GM20000 (cell line): ENCODE measurements at regions not wholly inside any gene's neighbourhood (a gene's known extent, or its start where the extent isn't known, plus 50 kb on each side); places are given as distances from the start of the nearest gene placed in this dataset.

ENCODE experiments used
- DNase-seq: peaks from one replicate; pipeline ENCODE4 v3.0.0; 2012; ENCODE audit warnings: low spot score
- CTCF ChIP-seq: IDR thresholded peaks from 2 replicates; pipeline ENCODE4 v1.5.1; 2012; ENCODE audit warnings: mild to moderate bottlenecking, control low read depth; ENCODE audit errors: extremely low read depth, missing control alignments

- no peak for TF ChIP-seq CTCF
- no peak for DNase-seq
Observed at GRCh38 chr1:4371849-4372248, 282.6 kb upstream of the AJAP1 start.

- no peak for DNase-seq
- TF ChIP-seq CTCF, result no peak
Observed at GRCh38 chr1:4375812-4376211, 278.6 kb upstream of the AJAP1 start.

GRCh38 chr1:4379451-4380175, 274.8 kb upstream of the AJAP1 start:
- DNase-seq, result no peak
- no peak for TF ChIP-seq CTCF

GRCh38 chr1:4380564-4381168, 273.7 kb upstream of the AJAP1 start:
- DNase-seq, result no peak
- no peak for TF ChIP-seq CTCF

GRCh38 chr1:4393191-4393590, 261.2 kb upstream of the AJAP1 start:
- DNase-seq, result no peak
- TF ChIP-seq CTCF, result no peak

GRCh38 chr1:4394366-4394765, 260.0 kb upstream of the AJAP1 start:
- TF ChIP-seq CTCF, result no peak
- no peak for DNase-seq

- no peak for TF ChIP-seq CTCF
- DNase-seq, result no peak
Observed at GRCh38 chr1:4395158-4395557, 259.3 kb upstream of the AJAP1 start.
